ENCODE measurements at regions not wholly inside any gene's neighbourhood (a gene's known extent, or its start where the extent isn't known, plus 50 kb on each side); places are given as distances from the start of the nearest gene placed in this dataset.

- Histone ChIP-seq H3K9me3 (ENCODE audit: control insufficient read depth in 1 of 2, low read length in 2 of 2) (no peaks in the 10 kb centered on the region), H3K27ac (ENCODE audit: low read depth, low read length) (no peak overlapping the region), H3K4me1 (ENCODE audit: insufficient read depth, low read length) (no peaks in the 10 kb centered on the region), H3K27me3 (ENCODE audit: insufficient read depth, low read length) (no peaks in the 10 kb centered on the region), H3K4me3 (ENCODE audit: low read length in 2 of 2) (no peak overlapping the region), H3K36me3 (ENCODE audit: insufficient read depth, low read length) (no peaks in the 10 kb centered on the region)
- Mint-ChIP-seq H3K27ac (no peak overlapping the region), H3K4me3 (no peak overlapping the region), H3K27me3 (peaks cover 0 to 4% of the 10 kb centered on the region in 2 donors), H3K4me1 (no peaks in the 10 kb centered on the region), H3K9me3 (peaks cover 0 to 6% (median 2%) of the 10 kb centered on the region in 8 donors), H3K36me3 (no peaks in the 10 kb centered on the region)
- intact Hi-C loops (cut with micrococcal nuclease), result no loop called here
- ChIA-PET CTCF (ENCODE audit: partially characterized antibody) (no interaction called here), POLR2A (ENCODE audit: partially characterized antibody) (no interaction called here)
- DNase-seq, result no peak
Measured at GRCh38 chr3:5554245-5554747, 366.8 kb downstream of the EDEM1 start.

GRCh38 chr3:5560199-5560598 is 372.7 kb downstream of the EDEM1 start:
- Mint-ChIP-seq H3K4me3 (no peak overlapping the region), H3K9me3 (peaks cover 0 to 2% (median 0%) of the 10 kb centered on the region in 8 donors), H3K36me3 (no peaks in the 10 kb centered on the region), H3K27me3 (peaks cover 2 to 4% of the 10 kb centered on the region in 2 donors), H3K27ac (no peak overlapping the region), H3K4me1 (no peaks in the 10 kb centered on the region)
- Histone ChIP-seq H3K9me3 (ENCODE audit: control insufficient read depth in 1 of 2, low read length in 2 of 2) (no peaks in the 10 kb centered on the region), H3K27ac (ENCODE audit: low read depth, low read length) (no peak overlapping the region), H3K27me3 (ENCODE audit: insufficient read depth, low read length) (no peaks in the 10 kb centered on the region), H3K36me3 (ENCODE audit: insufficient read depth, low read length) (no peaks in the 10 kb centered on the region), H3K4me3 (ENCODE audit: low read length in 2 of 2) (no peak overlapping the region), H3K4me1 (ENCODE audit: insufficient read depth, low read length) (no peaks in the 10 kb centered on the region)
- no peak for DNase-seq
- ChIA-PET CTCF (ENCODE audit: partially characterized antibody) (no interaction called here), POLR2A (ENCODE audit: partially characterized antibody) (no interaction called here)
- intact Hi-C loops (cut with micrococcal nuclease), result no loop called here

GRCh38 chr3:5563537-5564277 is 376.2 kb downstream of the EDEM1 start:
- CTCF ChIA-PET (ENCODE audit: partially characterized antibody), result no interaction called here
- H3K9me3 Mint-ChIP-seq, result peaks cover 0 to 8% (median 3%) of the 10 kb centered on the region in 8 donors
- H3K27ac Mint-ChIP-seq, result no peak overlapping the region
- DNase-seq, result no peak
- intact Hi-C loops (cut with micrococcal nuclease), result no loop called here
- Histone ChIP-seq H3K4me3 (ENCODE audit: low read length in 2 of 2) (no peak overlapping the region), H3K27me3 (ENCODE audit: insufficient read depth, low read length) (no peaks in the 10 kb centered on the region), H3K27ac (ENCODE audit: low read depth, low read length) (no peak overlapping the region), H3K9me3 (ENCODE audit: control insufficient read depth in 1 of 2, low read length in 2 of 2) (no peaks in the 10 kb centered on the region), H3K36me3 (ENCODE audit: insufficient read depth, low read length) (no peaks in the 10 kb centered on the region), H3K4me1 (ENCODE audit: insufficient read depth, low read length) (no peaks in the 10 kb centered on the region)
- no peaks in the 10 kb centered on the region for H3K36me3 Mint-ChIP-seq
- POLR2A ChIA-PET (ENCODE audit: partially characterized antibody), result no interaction called here
- peaks cover 5 to 6% of the 10 kb centered on the region in 2 donors for H3K27me3 Mint-ChIP-seq
- H3K4me3 Mint-ChIP-seq, result no peak overlapping the region
- H3K4me1 Mint-ChIP-seq, result no peaks in the 10 kb centered on the region

- ChIA-PET POLR2A (ENCODE audit: partially characterized antibody) (no interaction called here), CTCF (ENCODE audit: partially characterized antibody) (no interaction called here)
- no peak overlapping the region for H3K4me3 Mint-ChIP-seq
- no peaks in the 10 kb centered on the region for H3K4me1 Mint-ChIP-seq
- no peaks in the 10 kb centered on the region for H3K36me3 Mint-ChIP-seq
- H3K9me3 Mint-ChIP-seq, result peaks cover 0 to 8% (median 3%) of the 10 kb centered on the region in 8 donors
- intact Hi-C loops (cut with micrococcal nuclease), result no loop called here
- no peak overlapping the region for H3K27ac Mint-ChIP-seq
- Histone ChIP-seq H3K27me3 (ENCODE audit: insufficient read depth, low read length) (no peaks in the 10 kb centered on the region), H3K9me3 (ENCODE audit: control insufficient read depth in 1 of 2, low read length in 2 of 2) (no peaks in the 10 kb centered on the region), H3K4me3 (ENCODE audit: low read length in 2 of 2) (no peak overlapping the region), H3K27ac (ENCODE audit: low read depth, low read length) (no peak overlapping the region), H3K4me1 (ENCODE audit: insufficient read depth, low read length) (no peaks in the 10 kb centered on the region), H3K36me3 (ENCODE audit: insufficient read depth, low read length) (no peaks in the 10 kb centered on the region)
- DNase-seq, result no peak
- peaks cover 5 to 6% of the 10 kb centered on the region in 2 donors for H3K27me3 Mint-ChIP-seq
Measured at GRCh38 chr3:5564278-5564666, 376.8 kb downstream of the EDEM1 start.

GRCh38 chr3:5565026-5565425 is 377.5 kb downstream of the EDEM1 start:
- H3K4me1 ChIP-seq (ENCODE audit: insufficient read depth, low read length), result no peaks in the 10 kb centered on the region
- H3K27ac ChIP-seq (ENCODE audit: low read depth, low read length), result no peak overlapping the region
- DNase-seq, result no peak
- intact Hi-C loops (cut with micrococcal nuclease), result no loop called here
- peaks cover 5 to 6% of the 10 kb centered on the region in 2 donors for H3K27me3 Mint-ChIP-seq
- no peaks in the 10 kb centered on the region for H3K27me3 ChIP-seq (ENCODE audit: insufficient read depth, low read length)
- ChIA-PET POLR2A (ENCODE audit: partially characterized antibody) (no interaction called here), CTCF (ENCODE audit: partially characterized antibody) (no interaction called here)
- H3K4me3 Mint-ChIP-seq, result no peak overlapping the region
- H3K4me1 Mint-ChIP-seq, result no peaks in the 10 kb centered on the region
- no peaks in the 10 kb centered on the region for H3K36me3 Mint-ChIP-seq
- no peaks in the 10 kb centered on the region for H3K36me3 ChIP-seq (ENCODE audit: insufficient read depth, low read length)
- H3K4me3 ChIP-seq (ENCODE audit: low read length in 2 of 2), result no peak overlapping the region
- no peaks in the 10 kb centered on the region for H3K9me3 ChIP-seq (ENCODE audit: control insufficient read depth in 1 of 2, low read length in 2 of 2)
- H3K9me3 Mint-ChIP-seq, result peaks cover 0 to 8% (median 3%) of the 10 kb centered on the region in 8 donors
- H3K27ac Mint-ChIP-seq, result no peak overlapping the region

- Mint-ChIP-seq H3K27ac (no peak overlapping the region), H3K36me3 (no peaks in the 10 kb centered on the region), H3K27me3 (peaks cover 2 to 5% of the 10 kb centered on the region in 2 donors), H3K4me1 (no peaks in the 10 kb centered on the region), H3K4me3 (no peak overlapping the region), H3K9me3 (peaks cover 0 to 8% (median 3%) of the 10 kb centered on the region in 8 donors)
- H3K9me3 ChIP-seq (ENCODE audit: control insufficient read depth in 1 of 2, low read length in 2 of 2), result no peaks in the 10 kb centered on the region
- intact Hi-C loops (cut with micrococcal nuclease), result no loop called here
- no peak for DNase-seq
- H3K4me3 ChIP-seq (ENCODE audit: low read length in 2 of 2), result no peak overlapping the region
- H3K4me1 ChIP-seq (ENCODE audit: insufficient read depth, low read length), result no peaks in the 10 kb centered on the region
- ChIA-PET CTCF (ENCODE audit: partially characterized antibody) (no interaction called here), POLR2A (ENCODE audit: partially characterized antibody) (no interaction called here)
- H3K36me3 ChIP-seq (ENCODE audit: insufficient read depth, low read length), result no peaks in the 10 kb centered on the region
- no peaks in the 10 kb centered on the region for H3K27me3 ChIP-seq (ENCODE audit: insufficient read depth, low read length)
- H3K27ac ChIP-seq (ENCODE audit: low read depth, low read length), result no peak overlapping the region
Measured at GRCh38 chr3:5567113-5567512, 379.6 kb downstream of the EDEM1 start.

- Mint-ChIP-seq H3K27ac (no peak overlapping the region), H3K4me3 (no peak overlapping the region), H3K27me3 (peaks cover 2 to 5% of the 10 kb centered on the region in 2 donors), H3K36me3 (no peaks in the 10 kb centered on the region), H3K9me3 (peaks cover 0 to 8% (median 3%) of the 10 kb centered on the region in 8 donors), H3K4me1 (no peaks in the 10 kb centered on the region)
- DNase-seq, result no peak
- CTCF ChIA-PET (ENCODE audit: partially characterized antibody), result no interaction called here
- H3K27ac ChIP-seq (ENCODE audit: low read depth, low read length), result no peak overlapping the region
- no peaks in the 10 kb centered on the region for H3K36me3 ChIP-seq (ENCODE audit: insufficient read depth, low read length)
- H3K9me3 ChIP-seq (ENCODE audit: control insufficient read depth in 1 of 2, low read length in 2 of 2), result no peaks in the 10 kb centered on the region
- intact Hi-C loops (cut with micrococcal nuclease), result no loop called here
- H3K4me1 ChIP-seq (ENCODE audit: insufficient read depth, low read length), result no peaks in the 10 kb centered on the region
- POLR2A ChIA-PET (ENCODE audit: partially characterized antibody), result no interaction called here
- H3K27me3 ChIP-seq (ENCODE audit: insufficient read depth, low read length), result no peaks in the 10 kb centered on the region
- H3K4me3 ChIP-seq (ENCODE audit: low read length in 2 of 2), result no peak overlapping the region
Measured at GRCh38 chr3:5568451-5568850, 380.9 kb downstream of the EDEM1 start.

All from CD4-positive, alpha-beta memory T cell (primary cell).